ENCODE measurements at regions not wholly inside any gene's neighbourhood (a gene's known extent, or its start where the extent isn't known, plus 50 kb on each side); places are given as distances from the start of the nearest gene placed in this dataset.
"Not testable (repeated sequence)": the region's sequence is repeated elsewhere in the genome, so short reads cannot be mapped to it uniquely, and the experiment has no call there.

DNA sequence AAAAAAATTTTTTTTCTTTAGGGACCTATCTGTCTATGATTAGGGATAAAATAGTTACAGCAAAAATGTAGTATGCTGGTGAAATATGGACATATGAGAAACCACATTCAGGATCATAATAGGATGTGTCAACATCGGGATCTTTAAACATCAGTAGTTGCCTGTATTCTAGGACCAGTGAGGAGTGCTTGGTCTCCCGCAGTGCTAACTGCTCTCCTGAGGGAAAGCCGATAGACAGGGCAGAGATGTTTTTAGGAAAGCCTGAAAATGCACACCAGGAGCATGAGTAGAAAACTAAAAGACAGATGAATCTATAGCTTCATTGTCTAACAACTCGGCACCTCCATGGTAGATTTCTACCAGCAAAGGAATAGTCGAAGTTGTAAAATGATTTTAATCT is 178.1 kb upstream of the SMIM31 start:
- ATAC-seq (replicated peaks; ENCODE audit: extremely low read depth, poor library complexity, severe bottlenecking) (no peak), DNase-seq (ENCODE audit: low spot score in 2 of 2) (no peak)
- Mint-ChIP-seq H3K27ac (ENCODE audit: low read depth) (no peak overlapping the region), H3K27me3 (no peaks in the 10 kb centered on the region), H3K9me3 (peaks cover 17% of the 10 kb centered on the region), H3K4me1 (no peaks in the 10 kb centered on the region), H3K36me3 (ENCODE audit: insufficient read depth) (no peaks in the 10 kb centered on the region), H3K4me3 (no peak overlapping the region)

GRCh38 chr4:164579270-164579942 is 174.5 kb upstream of the SMIM31 start:
- peaks cover 12% of the 10 kb centered on the region for H3K9me3 Mint-ChIP-seq

DNA sequence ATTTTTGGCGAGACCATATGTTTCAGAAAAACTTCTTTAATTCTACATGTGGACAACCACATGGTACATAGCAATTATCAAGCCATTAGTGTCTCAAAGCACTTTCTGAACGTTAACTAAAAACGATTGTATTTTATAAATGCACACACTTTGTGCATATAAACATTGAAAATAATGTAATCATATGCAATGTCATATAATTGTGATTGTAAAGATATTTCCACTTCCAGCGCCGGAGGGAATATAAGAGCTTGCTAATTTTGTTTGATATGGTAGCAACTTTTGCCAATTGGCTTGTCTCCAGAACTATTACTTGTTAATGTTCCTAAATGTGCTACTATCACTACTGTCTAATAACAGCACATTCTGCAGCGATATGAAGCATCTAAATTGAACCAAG is 162.3 kb upstream of the SMIM31 start:
- DNase-seq (ENCODE audit: low spot score in 2 of 2) (no peak), ATAC-seq (replicated peaks; ENCODE audit: extremely low read depth, poor library complexity, severe bottlenecking) (no peak)
- Mint-ChIP-seq H3K9me3 (peaks cover 15% of the 10 kb centered on the region), H3K27ac (ENCODE audit: low read depth) (no peak overlapping the region), H3K27me3 (no peaks in the 10 kb centered on the region), H3K4me3 (no peak overlapping the region), H3K4me1 (no peaks in the 10 kb centered on the region), H3K36me3 (ENCODE audit: insufficient read depth) (no peaks in the 10 kb centered on the region)

More at GRCh38 chr4:164579270-164579942, 174.5 kb upstream of the SMIM31 start:
- H3K36me3 Mint-ChIP-seq (ENCODE audit: insufficient read depth): no peaks in the 10 kb centered on the region
- H3K27me3 Mint-ChIP-seq: no peaks in the 10 kb centered on the region
- H3K4me1 Mint-ChIP-seq: no peaks in the 10 kb centered on the region
- no peak overlapping the region for H3K27ac Mint-ChIP-seq (ENCODE audit: low read depth)
- no peak overlapping the region for H3K4me3 Mint-ChIP-seq
- DNase-seq (ENCODE audit: low spot score in 2 of 2) (no peak), ATAC-seq (replicated peaks; ENCODE audit: extremely low read depth, poor library complexity, severe bottlenecking) (no peak)

DNA sequence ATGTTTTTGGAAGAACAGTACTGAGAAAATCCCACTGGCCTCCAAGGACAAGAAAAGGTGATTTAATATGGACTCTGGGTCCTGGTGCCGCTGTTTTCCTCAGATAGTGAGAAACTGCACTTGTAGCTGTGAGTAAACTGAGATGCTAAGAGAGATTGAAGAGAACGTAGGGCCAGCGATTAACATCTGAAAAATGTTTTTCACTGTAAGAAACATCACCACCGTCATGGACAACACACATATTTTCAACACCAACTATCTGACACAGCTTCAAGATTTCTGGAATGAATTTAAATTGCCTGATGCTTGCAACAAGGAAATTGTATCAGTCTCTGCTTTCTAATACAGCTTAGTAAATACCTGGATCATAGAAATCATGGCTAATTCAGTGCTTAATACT is 158.2 kb upstream of the SMIM31 start:
- Mint-ChIP-seq H3K36me3 (ENCODE audit: insufficient read depth) (no peaks in the 10 kb centered on the region), H3K27ac (ENCODE audit: low read depth) (no peak overlapping the region), H3K27me3 (no peaks in the 10 kb centered on the region), H3K9me3 (peaks cover under 1% of the 10 kb centered on the region), H3K4me3 (no peak overlapping the region), H3K4me1 (no peaks in the 10 kb centered on the region)
- DNase-seq (ENCODE audit: low spot score in 2 of 2) (no peak), ATAC-seq (replicated peaks; ENCODE audit: extremely low read depth, poor library complexity, severe bottlenecking) (no peak)

- Mint-ChIP-seq H3K4me1 (no peaks in the 10 kb centered on the region), H3K27me3 (no peaks in the 10 kb centered on the region), H3K9me3 (no peaks in the 10 kb centered on the region), H3K36me3 (ENCODE audit: insufficient read depth) (no peaks in the 10 kb centered on the region), H3K4me3 (no peak overlapping the region), H3K27ac (ENCODE audit: low read depth) (no peak overlapping the region)
- DNase-seq (ENCODE audit: low spot score in 2 of 2) (no peak), ATAC-seq (replicated peaks; ENCODE audit: extremely low read depth, poor library complexity, severe bottlenecking) (no peak)
Measured at GRCh38 chr4:164596318-164596878, 157.5 kb upstream of the SMIM31 start.

DNA sequence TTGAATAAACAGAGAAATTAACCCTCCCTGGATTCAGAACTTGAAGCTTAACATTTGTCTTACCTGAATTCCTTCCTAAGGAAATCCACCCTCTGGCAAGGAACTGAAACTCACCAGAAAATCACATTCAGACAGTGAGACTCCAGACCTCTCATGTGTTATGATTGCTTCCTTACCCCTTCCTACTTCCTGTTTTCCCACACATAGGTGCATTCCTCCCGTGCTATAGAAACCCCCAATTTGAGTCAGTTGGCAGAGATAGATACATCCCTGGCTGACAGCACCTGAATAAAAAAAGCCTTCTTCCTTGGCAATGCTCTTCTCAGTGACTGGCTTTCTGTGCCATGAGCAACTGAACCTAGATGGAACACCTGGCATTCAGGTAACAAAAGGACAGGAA is 157.0 kb upstream of the SMIM31 start:
- Mint-ChIP-seq H3K27me3 (no peaks in the 10 kb centered on the region), H3K4me3 (no peak overlapping the region), H3K27ac (ENCODE audit: low read depth) (no peak overlapping the region), H3K36me3 (ENCODE audit: insufficient read depth) (no peaks in the 10 kb centered on the region), H3K4me1 (no peaks in the 10 kb centered on the region), H3K9me3 (no peaks in the 10 kb centered on the region)
- ATAC-seq (replicated peaks; ENCODE audit: extremely low read depth, poor library complexity, severe bottlenecking) (no peak), DNase-seq (ENCODE audit: low spot score in 2 of 2) (no peak)

DNA sequence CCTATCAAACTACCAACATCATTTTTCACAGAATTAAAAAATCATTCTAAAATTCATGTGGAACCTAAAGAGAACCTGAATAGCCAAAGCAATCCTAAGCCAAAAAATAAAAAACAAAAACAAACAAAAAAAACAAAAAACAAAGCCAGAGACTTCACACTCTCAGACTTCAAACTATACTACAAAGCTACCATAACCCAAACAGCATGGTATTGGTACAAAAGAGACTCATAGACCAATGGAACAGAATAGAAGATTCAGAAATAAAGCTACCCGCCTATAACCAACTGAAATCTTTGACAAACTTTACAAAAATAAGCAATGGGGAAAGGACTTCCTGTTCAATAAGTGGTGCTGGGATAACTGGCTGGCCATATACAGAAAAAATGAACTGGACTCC is 152.3 kb upstream of the SMIM31 start:
- no peaks in the 10 kb centered on the region for H3K4me1 Mint-ChIP-seq
- no peak overlapping the region for H3K4me3 Mint-ChIP-seq
- no peaks in the 10 kb centered on the region for H3K36me3 Mint-ChIP-seq (ENCODE audit: insufficient read depth)
- no peak for ATAC-seq (replicated peaks; ENCODE audit: extremely low read depth, poor library complexity, severe bottlenecking)
- DNase-seq (ENCODE audit: low spot score in 2 of 2): no peak
- no peak overlapping the region for H3K27ac Mint-ChIP-seq (ENCODE audit: low read depth)
- H3K9me3 Mint-ChIP-seq: no peaks in the 10 kb centered on the region
- no peaks in the 10 kb centered on the region for H3K27me3 Mint-ChIP-seq

- H3K4me1 Mint-ChIP-seq; H3K4me3 Mint-ChIP-seq; H3K36me3 Mint-ChIP-seq (ENCODE audit: insufficient read depth); H3K27me3 Mint-ChIP-seq; ATAC-seq (replicated peaks; ENCODE audit: extremely low read depth, poor library complexity, severe bottlenecking); H3K9me3 Mint-ChIP-seq; H3K27ac Mint-ChIP-seq (ENCODE audit: low read depth); DNase-seq (ENCODE audit: low spot score in 2 of 2): not testable (repeated sequence)
Measured at GRCh38 chr4:164605791-164606190, 148.1 kb upstream of the SMIM31 start.

DNA sequence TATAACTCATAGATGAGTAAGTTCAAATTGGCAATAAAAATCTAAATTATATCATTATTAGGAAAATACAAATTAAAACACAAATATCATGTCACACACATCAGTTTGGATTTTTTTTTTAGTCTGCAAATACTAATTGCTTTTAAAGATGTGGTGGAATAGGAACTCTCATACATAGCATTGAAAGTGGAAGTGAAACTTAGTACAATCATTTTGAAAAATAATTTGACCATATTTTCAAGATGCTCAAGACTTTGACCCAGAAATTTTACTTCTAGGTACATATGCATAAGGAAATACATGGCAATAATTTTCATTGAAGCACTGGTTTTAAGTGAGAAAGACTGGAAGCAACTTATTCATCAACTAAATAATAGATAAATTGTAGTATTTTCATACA is 147.5 kb upstream of the SMIM31 start:
- Mint-ChIP-seq H3K4me3 (no peak overlapping the region), H3K4me1 (no peaks in the 10 kb centered on the region), H3K27me3 (no peaks in the 10 kb centered on the region), H3K9me3 (peaks cover 10% of the 10 kb centered on the region), H3K27ac (ENCODE audit: low read depth) (no peak overlapping the region), H3K36me3 (ENCODE audit: insufficient read depth) (no peaks in the 10 kb centered on the region)
- ATAC-seq (replicated peaks; ENCODE audit: extremely low read depth, poor library complexity, severe bottlenecking) (no peak), DNase-seq (ENCODE audit: low spot score in 2 of 2) (no peak)

DNA sequence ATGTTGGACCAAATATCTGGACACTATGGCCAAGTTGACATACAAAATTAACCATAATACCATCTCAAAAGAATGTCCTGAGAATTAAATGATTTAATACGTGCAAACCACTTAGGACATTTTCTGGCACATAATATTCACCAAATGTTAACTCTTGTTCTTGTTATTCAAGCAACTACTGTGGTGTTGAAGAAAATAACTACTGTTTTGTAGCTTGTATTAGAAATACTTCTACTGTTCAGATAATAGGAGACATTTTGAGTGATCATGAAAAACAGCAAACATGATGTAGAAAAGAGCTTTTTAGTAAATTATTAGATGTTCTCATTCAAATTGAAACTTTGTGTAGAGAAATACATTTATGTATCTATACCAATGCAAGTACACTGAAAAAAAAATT is 140.7 kb upstream of the SMIM31 start:
- no peak for ATAC-seq (replicated peaks; ENCODE audit: extremely low read depth, poor library complexity, severe bottlenecking)
- Mint-ChIP-seq H3K9me3 (peaks cover 10% of the 10 kb centered on the region), H3K27me3 (no peaks in the 10 kb centered on the region), H3K4me3 (no peak overlapping the region), H3K27ac (ENCODE audit: low read depth) (no peak overlapping the region), H3K36me3 (ENCODE audit: insufficient read depth) (peaks cover 1% of the 10 kb centered on the region), H3K4me1 (no peaks in the 10 kb centered on the region)
- no peak for DNase-seq (ENCODE audit: low spot score in 2 of 2)

GRCh38 chr4:164613792-164614191 is 140.1 kb upstream of the SMIM31 start:
- no peak overlapping the region for H3K27ac Mint-ChIP-seq (ENCODE audit: low read depth)
- H3K9me3 Mint-ChIP-seq: peaks cover 10% of the 10 kb centered on the region
- ATAC-seq (replicated peaks; ENCODE audit: extremely low read depth, poor library complexity, severe bottlenecking) (no peak), DNase-seq (ENCODE audit: low spot score in 2 of 2) (no peak)
- H3K4me3 Mint-ChIP-seq: no peak overlapping the region
- H3K27me3 Mint-ChIP-seq: no peaks in the 10 kb centered on the region
- peaks cover 1% of the 10 kb centered on the region for H3K36me3 Mint-ChIP-seq (ENCODE audit: insufficient read depth)
- H3K4me1 Mint-ChIP-seq: no peaks in the 10 kb centered on the region

DNA sequence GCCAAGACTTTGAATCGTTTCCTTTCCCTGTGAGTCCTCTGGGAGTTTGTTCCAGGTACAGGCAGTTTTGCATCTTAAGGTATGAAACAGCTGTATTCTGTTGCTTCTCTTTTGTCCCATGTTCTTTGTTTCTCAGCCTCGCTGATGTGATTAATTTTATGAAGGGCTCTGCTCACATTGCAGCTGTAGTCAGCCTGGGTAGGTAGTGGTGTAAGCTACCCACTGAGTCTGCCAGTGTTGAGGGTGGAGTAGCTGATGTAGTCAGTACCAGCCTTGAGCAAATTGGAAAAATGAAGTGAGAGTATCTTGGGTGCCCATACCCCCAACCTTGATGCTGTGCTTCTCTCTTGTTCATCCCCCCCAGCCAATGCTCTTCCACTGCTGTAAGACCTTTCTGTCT is 139.6 kb upstream of the SMIM31 start:
- Mint-ChIP-seq H3K9me3 (peaks cover 10% of the 10 kb centered on the region), H3K36me3 (ENCODE audit: insufficient read depth) (peaks cover 1% of the 10 kb centered on the region), H3K27ac (ENCODE audit: low read depth) (no peak overlapping the region), H3K4me3 (no peak overlapping the region), H3K27me3 (no peaks in the 10 kb centered on the region), H3K4me1 (no peaks in the 10 kb centered on the region)
- ATAC-seq (replicated peaks; ENCODE audit: extremely low read depth, poor library complexity, severe bottlenecking): no peak
- DNase-seq (ENCODE audit: low spot score in 2 of 2): no peak

DNA sequence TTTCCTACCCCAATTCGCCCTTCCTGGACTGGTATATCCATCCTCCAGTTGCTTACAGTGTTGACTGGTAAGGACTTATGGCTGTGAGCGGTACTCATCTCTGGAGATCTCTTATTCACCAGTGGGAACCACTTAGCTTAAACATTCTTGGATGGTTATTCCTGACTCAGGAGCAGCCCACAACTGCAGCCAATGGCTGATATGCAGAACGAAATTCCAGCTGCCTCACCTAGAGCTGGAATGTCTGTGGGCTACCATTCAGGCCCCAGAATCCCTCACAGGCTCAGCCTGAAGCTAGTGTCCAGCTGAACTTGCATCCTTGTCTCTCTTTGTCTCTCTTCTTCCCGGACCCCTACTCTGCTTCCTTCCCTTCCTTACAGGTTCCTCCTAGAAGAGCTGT is 138.9 kb upstream of the SMIM31 start:
- no peak overlapping the region for H3K4me3 Mint-ChIP-seq
- no peak overlapping the region for H3K27ac Mint-ChIP-seq (ENCODE audit: low read depth)
- DNase-seq (ENCODE audit: low spot score in 2 of 2) (no peak), ATAC-seq (replicated peaks; ENCODE audit: extremely low read depth, poor library complexity, severe bottlenecking) (no peak)
- peaks cover 1% of the 10 kb centered on the region for H3K36me3 Mint-ChIP-seq (ENCODE audit: insufficient read depth)
- no peaks in the 10 kb centered on the region for H3K27me3 Mint-ChIP-seq
- H3K4me1 Mint-ChIP-seq: no peaks in the 10 kb centered on the region
- peaks cover 10% of the 10 kb centered on the region for H3K9me3 Mint-ChIP-seq
